ENCODE measurements at regions not wholly inside any gene's neighbourhood (a gene's known extent, or its start where the extent isn't known, plus 50 kb on each side); places are given as distances from the start of the nearest gene placed in this dataset.

- no peak for DNase-seq (ENCODE audit: low spot score)
Observed at GRCh38 chr16:79933603-79934002, 333.1 kb upstream of the MAF start.

- peak; percentile 25 for DNase-seq (ENCODE audit: low spot score)
Observed at GRCh38 chr16:79932572-79932971, 332.0 kb upstream of the MAF start.

GRCh38 chr16:79931721-79932120 lies 331.2 kb upstream of the MAF start:
- DNase-seq (ENCODE audit: low spot score): no peak

GRCh38 chr16:79929260-79929965 lies 328.9 kb upstream of the MAF start:
- no peak for DNase-seq (ENCODE audit: low spot score)

GRCh38 chr16:79928142-79928873 lies 327.8 kb upstream of the MAF start:
- no peak for DNase-seq (ENCODE audit: low spot score)

GRCh38 chr16:79926451-79927205 lies 326.1 kb upstream of the MAF start:
- no peak for DNase-seq (ENCODE audit: low spot score)

GRCh38 chr16:79923431-79923830 lies 322.9 kb upstream of the MAF start:
- no peak for DNase-seq (ENCODE audit: low spot score)

GRCh38 chr16:79920685-79921084 lies 320.1 kb upstream of the MAF start:
- no peak for DNase-seq (ENCODE audit: low spot score)

- DNase-seq (ENCODE audit: low spot score): no peak
Observed at GRCh38 chr16:79918916-79919315, 318.4 kb upstream of the MAF start.

GRCh38 chr16:79915761-79916160 lies 315.2 kb upstream of the MAF start:
- DNase-seq (ENCODE audit: low spot score): no peak

GRCh38 chr16:79914961-79915720 lies 314.6 kb upstream of the MAF start:
- no peak for DNase-seq (ENCODE audit: low spot score)

- DNase-seq (ENCODE audit: low spot score): no peak
Observed at GRCh38 chr16:79912592-79913310, 312.2 kb upstream of the MAF start.

- DNase-seq (ENCODE audit: low spot score): no peak
Observed at GRCh38 chr16:79911660-79912059, 311.1 kb upstream of the MAF start.

GRCh38 chr16:79909571-79909970 lies 309.0 kb upstream of the MAF start:
- DNase-seq (ENCODE audit: low spot score): no peak

GRCh38 chr16:79903471-79903870 lies 302.9 kb upstream of the MAF start:
- no peak for DNase-seq (ENCODE audit: low spot score)

GRCh38 chr16:79902351-79902750 lies 301.8 kb upstream of the MAF start:
- DNase-seq (ENCODE audit: low spot score): no peak

GRCh38 chr16:79901522-79901921 lies 301.0 kb upstream of the MAF start:
- no peak for DNase-seq (ENCODE audit: low spot score)

- no peak for DNase-seq (ENCODE audit: low spot score)
Observed at GRCh38 chr16:79899716-79900115, 299.2 kb upstream of the MAF start.

- no peak for DNase-seq (ENCODE audit: low spot score)
Observed at GRCh38 chr16:79899316-79899715, 298.8 kb upstream of the MAF start.

- no peak for DNase-seq (ENCODE audit: low spot score)
Observed at GRCh38 chr16:79898703-79899102, 298.2 kb upstream of the MAF start.

GRCh38 chr16:79897453-79898146 lies 297.1 kb upstream of the MAF start:
- peak; percentile 85 for DNase-seq (ENCODE audit: low spot score)
